ENCODE measurements at regions not wholly inside any gene's neighbourhood (a gene's known extent, or its start where the extent isn't known, plus 50 kb on each side); places are given as distances from the start of the nearest gene placed in this dataset.

DNA sequence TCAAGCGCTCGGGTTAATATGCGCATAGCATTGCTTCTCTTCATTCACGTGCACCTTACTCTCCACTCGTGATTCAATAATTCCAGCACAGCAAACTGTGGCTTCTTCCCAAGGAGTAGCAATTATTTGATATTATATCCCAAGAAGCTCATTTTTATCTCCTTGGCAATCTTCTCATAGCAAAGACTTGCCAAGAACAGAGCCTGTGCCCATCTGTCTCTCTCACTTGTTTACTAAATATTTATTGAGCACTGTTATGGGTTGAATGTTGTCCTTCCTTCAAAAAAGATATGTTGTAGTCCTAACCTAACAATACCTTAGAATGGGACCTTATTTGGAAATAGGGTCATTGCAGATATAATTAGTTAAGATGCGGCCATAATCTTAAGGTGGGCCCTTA, 233.7 kb downstream of the TFCP2L1 start:
- TF ChIP-seq EZH2 (IDR thresholded peaks at IDR 0.05; ENCODE audit: borderline replicate concordance, low read length) (no peak), CTCF (conservative IDR thresholded peaks at IDR 0.05 in 1 of 2, IDR thresholded peaks at IDR 0.05 in 1 of 2; ENCODE audit: extremely low read depth in 1 of 2, insufficient read depth in 1 of 2, low read depth in 1 of 2, low read length in 2 of 2) (no peak)

Measured in mammary epithelial cell (primary cell).